GM06990 (cell line): ENCODE measurements at regions not wholly inside any gene's neighbourhood (a gene's known extent, or its start where the extent isn't known, plus 50 kb on each side); places are given as distances from the start of the nearest gene placed in this dataset.
"Not testable (repeated sequence)": the region's sequence is repeated elsewhere in the genome, so short reads cannot be mapped to it uniquely, and the experiment has no call there.

ENCODE experiments used
- DNase-seq: peaks from one replicate; pipeline ENCODE4 v3.0.0-alpha.2; 2011; ENCODE audit not compliant: insufficient read length; ENCODE audit errors: extremely low read depth
- H3K27me3 ChIP-seq: replicated peaks from 2 replicates; pipeline ENCODE4 v1.6.0; 2011; ENCODE audit warnings: low read length; ENCODE audit not compliant: control insufficient read depth, insufficient read depth
- H3K36me3 ChIP-seq: 2 replicates; pipeline ENCODE4 v1.5.1; 2011; ENCODE audit warnings: low read length; ENCODE audit not compliant: control insufficient read depth, insufficient read depth
- H3K4me3 ChIP-seq: replicated peaks from 2 replicates; pipeline ENCODE4 v1.5.1; 2011; ENCODE audit warnings: low read depth, mild to moderate bottlenecking, control low read depth, low read length
- CTCF ChIP-seq: IDR thresholded peaks from 2 replicates; pipeline ENCODE4 v1.5.1; 2011; ENCODE audit warnings: low read length, control low read depth, mild to moderate bottlenecking, inconsistent platforms; ENCODE audit not compliant: insufficient read depth, poor library complexity, severe bottlenecking

GRCh38 chr14:71398450-71398849, 491.2 kb downstream of the PCNX1 start:
- Histone ChIP-seq H3K4me3 (no peak overlapping the region), H3K27me3 (no peaks in the 10 kb centered on the region), H3K36me3 (no peaks in the 10 kb centered on the region)
- no peak for DNase-seq
- no peak for TF ChIP-seq CTCF

GRCh38 chr14:71399057-71399487, 491.8 kb downstream of the PCNX1 start:
- Histone ChIP-seq H3K4me3 (no peak overlapping the region; the same call in 1 of the 2 replicates), H3K36me3 (no peaks in the 10 kb centered on the region), H3K27me3 (no peaks in the 10 kb centered on the region)
- no peak for TF ChIP-seq CTCF
- peak; percentile 67 for DNase-seq

GRCh38 chr14:71400871-71401321, 493.6 kb downstream of the PCNX1 start:
- Histone ChIP-seq H3K4me3 (no peak overlapping the region), H3K27me3 (no peaks in the 10 kb centered on the region), H3K36me3 (no peaks in the 10 kb centered on the region)
- DNase-seq: peak; percentile 18
- TF ChIP-seq CTCF: no peak

GRCh38 chr14:71402415-71402814, 495.2 kb downstream of the PCNX1 start:
- not testable (repeated sequence) for DNase-seq, H3K36me3 ChIP-seq, H3K27me3 ChIP-seq, H3K4me3 ChIP-seq

- peak; percentile 26 for TF ChIP-seq CTCF
- Histone ChIP-seq H3K27me3 (no peaks in the 10 kb centered on the region), H3K36me3 (no peaks in the 10 kb centered on the region), H3K4me3 (no peak overlapping the region)
- peak; percentile 41 for DNase-seq
Observed at GRCh38 chr14:71403656-71404055, 496.4 kb downstream of the PCNX1 start.

- Histone ChIP-seq H3K4me3 (no peak overlapping the region), H3K27me3 (no peaks in the 10 kb centered on the region), H3K36me3 (no peaks in the 10 kb centered on the region)
- DNase-seq: no peak
- TF ChIP-seq CTCF: no peak
Observed at GRCh38 chr14:71405676-71406075, 498.4 kb downstream of the PCNX1 start.
